DOHH2 (cell line): ENCODE measurements at regions not wholly inside any gene's neighbourhood (a gene's known extent, or its start where the extent isn't known, plus 50 kb on each side); places are given as distances from the start of the nearest gene placed in this dataset.

Experiments
- CTCF ChIP-seq: fragments of 200-600 bp; sonication (generic); IDR thresholded peaks from one replicate; pipeline ENCODE4 v1.5.1; 2014; ENCODE audit warnings: antibody characterized with exemption, mild to moderate bottlenecking, low read depth, low read length; ENCODE audit not compliant: poor library complexity, severe bottlenecking
- EZH2phosphoT487 ChIP-seq: fragments of 200-600 bp; sonication (generic); IDR thresholded peaks from 2 replicates; pipeline ENCODE4 v1.6.1; 2017; ENCODE audit warnings: borderline replicate concordance, mild to moderate bottlenecking, antibody characterized with exemption, low read length, moderate library complexity, mixed read lengths

- TF ChIP-seq CTCF (no peak), EZH2phosphoT487 (no peak)
Measured at GRCh38 chr14:39582028-39582654, 149.9 kb upstream of the FBXO33 start.
